ENCODE measurements at regions not wholly inside any gene's neighbourhood (a gene's known extent, or its start where the extent isn't known, plus 50 kb on each side); places are given as distances from the start of the nearest gene placed in this dataset.

DNA sequence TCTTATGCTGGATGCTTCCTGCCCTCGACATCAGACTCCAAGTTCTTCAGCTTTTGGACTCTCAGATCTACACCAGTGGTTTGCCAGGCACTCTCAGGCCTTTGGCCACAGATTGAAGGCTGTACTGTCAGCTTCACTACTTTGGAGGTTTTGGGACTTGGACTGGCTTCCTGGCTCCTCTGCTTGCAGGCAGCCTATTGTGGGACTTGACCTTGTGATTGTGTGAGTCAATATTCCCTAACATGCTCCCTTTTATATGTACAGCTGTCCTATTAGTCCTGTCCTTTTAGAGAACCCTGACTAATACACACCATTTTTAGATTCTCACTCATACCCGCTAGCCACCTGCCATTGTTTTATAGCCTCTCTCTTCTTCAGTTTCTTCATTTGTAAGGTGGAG is 382.1 kb upstream of the TSHZ2 start:
- Mint-ChIP-seq H3K27ac (no peak overlapping the region), H3K9me3 (peaks cover 4% of the 10 kb centered on the region), H3K36me3 (no peaks in the 10 kb centered on the region), H3K4me3 (no peak overlapping the region), H3K4me1 (peaks cover 12% of the 10 kb centered on the region), H3K27me3 (no peaks in the 10 kb centered on the region)

DNA sequence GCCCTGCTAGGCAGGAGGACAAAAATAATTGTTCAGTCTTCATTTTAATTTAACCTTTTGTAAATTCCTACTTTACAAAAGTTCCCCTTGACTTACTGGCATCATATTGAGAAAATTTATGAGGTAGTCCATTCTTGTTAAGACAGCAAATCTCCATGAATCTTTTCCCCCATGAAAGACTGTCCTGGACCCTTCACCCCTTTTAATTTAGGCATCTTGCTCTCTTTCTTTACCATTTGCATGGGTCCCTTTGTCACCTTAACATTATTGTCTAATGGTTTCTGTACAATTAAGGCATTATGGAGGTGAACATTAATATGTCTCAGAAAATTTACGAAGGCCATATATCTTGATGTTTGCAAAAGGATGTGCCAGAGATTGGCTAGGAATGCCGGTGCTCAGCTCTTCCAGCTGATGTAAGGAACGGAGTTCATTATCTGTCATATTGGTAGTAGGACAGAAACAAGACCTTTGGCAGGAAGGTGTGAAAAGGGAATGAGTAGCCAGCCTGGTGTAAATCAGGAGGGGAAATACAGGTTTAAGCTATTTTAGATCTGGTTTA is 382.8 kb upstream of the TSHZ2 start:
- Mint-ChIP-seq H3K36me3 (no peaks in the 10 kb centered on the region), H3K9me3 (peaks cover 4% of the 10 kb centered on the region), H3K4me3 (no peak overlapping the region), H3K4me1 (peaks cover 12% of the 10 kb centered on the region), H3K27ac (no peak overlapping the region), H3K27me3 (no peaks in the 10 kb centered on the region)

DNA sequence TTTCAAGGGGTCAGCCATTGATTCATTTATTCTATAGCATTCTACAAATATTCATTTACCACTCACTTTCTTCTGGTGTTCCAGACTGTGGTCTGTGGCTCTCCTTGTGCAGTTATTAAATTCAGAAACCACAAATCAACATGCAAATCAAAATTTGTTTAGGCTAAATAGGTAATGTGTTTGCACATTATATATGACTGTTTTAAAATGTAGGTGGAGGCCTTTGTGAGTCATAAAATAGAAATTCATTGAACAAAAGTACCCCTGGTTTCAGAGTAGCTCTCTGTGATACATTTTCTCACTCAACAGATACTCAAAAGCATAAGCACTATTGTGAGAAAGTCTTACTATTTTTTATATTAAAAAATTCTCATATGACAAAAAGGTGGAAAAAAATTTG is 385.5 kb upstream of the TSHZ2 start:
- no peaks in the 10 kb centered on the region for H3K36me3 Mint-ChIP-seq

DNA sequence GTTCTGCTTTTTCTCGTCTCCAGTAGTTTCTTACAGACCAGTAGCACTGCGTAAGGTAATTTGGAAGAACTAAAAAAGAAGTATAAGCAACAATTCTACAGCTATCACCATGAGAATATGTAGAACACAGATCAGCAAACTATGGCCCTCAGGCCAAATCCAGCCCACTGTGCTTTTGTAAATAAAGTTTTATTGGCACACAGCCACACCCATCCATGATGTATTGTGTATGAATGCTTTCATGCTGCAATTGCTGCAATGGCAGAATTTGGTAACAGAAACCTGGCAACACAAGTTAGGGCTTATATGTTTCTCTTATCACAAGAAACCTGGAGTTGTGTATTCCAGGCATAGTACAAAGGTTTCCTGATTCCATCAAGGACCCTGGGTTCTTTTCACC is 386.8 kb upstream of the TSHZ2 start:
- Mint-ChIP-seq H3K4me1 (peaks cover 12% of the 10 kb centered on the region), H3K36me3 (no peaks in the 10 kb centered on the region), H3K27me3 (no peaks in the 10 kb centered on the region), H3K9me3 (peaks cover 4% of the 10 kb centered on the region), H3K4me3 (no peak overlapping the region), H3K27ac (no peak overlapping the region)

More for the DNA sequence above, 385.5 kb upstream of the TSHZ2 start:
- Mint-ChIP-seq H3K27me3 (no peaks in the 10 kb centered on the region), H3K9me3 (peaks cover 4% of the 10 kb centered on the region), H3K4me3 (no peak overlapping the region), H3K27ac (no peak overlapping the region), H3K4me1 (peaks cover 12% of the 10 kb centered on the region)

DNA sequence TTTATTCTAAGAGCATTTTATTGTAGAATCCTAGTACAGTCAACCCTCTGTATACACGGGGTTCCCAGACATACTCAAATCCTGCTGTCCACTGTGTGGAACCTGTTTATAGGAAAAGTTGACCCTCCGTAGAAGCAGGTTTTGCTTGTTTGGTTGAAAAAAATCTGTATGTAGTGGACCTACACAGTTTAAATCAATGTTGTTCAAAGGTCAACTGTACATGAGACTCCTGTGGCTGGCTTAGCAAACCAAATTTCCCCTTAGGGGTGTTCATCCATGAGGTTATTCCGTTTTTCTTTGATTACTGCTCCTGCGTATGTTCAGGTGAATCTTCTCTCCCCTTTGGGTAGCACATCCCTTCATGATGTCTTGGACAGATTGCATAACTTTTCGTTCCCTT is 387.0 kb upstream of the ZFP64 start:
- H3K36me3 Mint-ChIP-seq = peaks cover 7% of the 10 kb centered on the region
- H3K9me3 Mint-ChIP-seq = peaks cover 6% of the 10 kb centered on the region
- H3K4me3 Mint-ChIP-seq = no peak overlapping the region
- H3K4me1 Mint-ChIP-seq = no peaks in the 10 kb centered on the region
- H3K27me3 Mint-ChIP-seq = no peaks in the 10 kb centered on the region
- H3K27ac Mint-ChIP-seq = no peak overlapping the region

DNA sequence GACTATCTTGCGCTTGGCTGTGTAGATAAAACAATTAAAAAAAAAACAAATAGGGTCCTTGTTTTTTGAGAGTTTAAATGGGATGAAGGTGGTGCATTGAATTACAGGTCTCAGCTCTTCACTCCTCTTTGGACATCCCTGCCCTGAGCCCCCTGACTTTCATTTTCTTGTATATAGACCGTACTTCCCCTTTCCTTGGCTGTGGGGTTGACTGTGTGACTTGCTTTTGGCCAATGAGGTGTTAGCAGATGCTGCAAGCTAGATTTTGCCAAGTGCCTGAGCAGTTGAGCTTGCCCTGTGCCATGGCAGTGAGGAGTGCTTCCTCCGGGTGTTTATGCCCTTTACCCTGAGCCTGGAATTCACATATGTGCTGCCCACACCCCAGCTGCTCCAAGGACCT is 386.1 kb upstream of the ZFP64 start:
- H3K27ac Mint-ChIP-seq = no peak overlapping the region
- H3K4me3 Mint-ChIP-seq = no peak overlapping the region
- no peaks in the 10 kb centered on the region for H3K4me1 Mint-ChIP-seq
- peaks cover 7% of the 10 kb centered on the region for H3K36me3 Mint-ChIP-seq
- peaks cover 6% of the 10 kb centered on the region for H3K9me3 Mint-ChIP-seq
- no peaks in the 10 kb centered on the region for H3K27me3 Mint-ChIP-seq

DNA sequence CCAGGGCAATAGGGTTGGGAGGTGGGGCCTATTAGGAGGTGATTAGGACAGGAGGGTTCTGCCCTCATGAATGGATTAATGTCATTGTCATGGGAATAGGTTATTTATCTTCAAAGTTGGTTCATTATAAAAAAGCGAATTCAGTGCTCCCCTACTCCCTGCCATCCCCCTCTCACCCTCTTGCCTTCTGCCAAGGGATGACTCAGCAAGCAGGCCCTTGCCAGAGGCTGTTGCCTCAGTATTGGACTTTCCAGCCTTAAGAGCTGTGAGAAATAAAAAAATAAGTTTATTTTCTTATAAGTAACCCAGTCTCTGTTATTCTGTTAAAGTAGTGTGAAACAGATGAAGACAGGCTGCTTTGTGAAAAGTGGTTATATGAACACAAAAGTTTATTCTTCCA is 381.1 kb upstream of the ZFP64 start:
- no peak overlapping the region for H3K27ac Mint-ChIP-seq

DNA sequence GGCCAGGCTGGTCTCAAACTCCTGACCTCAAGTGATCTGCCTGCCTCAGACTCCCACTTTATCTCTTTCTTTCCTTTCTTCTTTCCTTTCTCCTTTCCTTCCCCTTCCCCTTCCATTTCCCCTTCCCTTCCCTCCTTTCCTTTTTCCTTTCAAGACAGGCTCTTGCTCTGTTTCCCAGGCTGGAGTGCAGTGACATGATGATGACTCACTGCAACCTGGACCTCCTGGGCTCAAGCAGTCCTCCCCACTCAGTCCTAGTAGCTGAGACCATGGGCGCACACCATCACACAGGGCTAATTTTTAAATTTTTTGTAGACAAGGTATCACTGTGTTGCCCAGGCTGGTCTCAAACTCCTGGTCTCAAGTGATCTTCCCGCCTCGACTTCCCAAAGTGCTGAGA is 377.6 kb upstream of the ZFP64 start:
- Mint-ChIP-seq H3K36me3 (peaks cover 4% of the 10 kb centered on the region), H3K27ac (no peak overlapping the region), H3K4me3 (no peak overlapping the region)

More for the DNA sequence above, 381.1 kb upstream of the ZFP64 start:
- H3K4me1 Mint-ChIP-seq = peaks cover 17% of the 10 kb centered on the region
- no peak overlapping the region for H3K4me3 Mint-ChIP-seq
- H3K27me3 Mint-ChIP-seq = no peaks in the 10 kb centered on the region
- peaks cover 6% of the 10 kb centered on the region for H3K36me3 Mint-ChIP-seq
- peaks cover 6% of the 10 kb centered on the region for H3K9me3 Mint-ChIP-seq

DNA sequence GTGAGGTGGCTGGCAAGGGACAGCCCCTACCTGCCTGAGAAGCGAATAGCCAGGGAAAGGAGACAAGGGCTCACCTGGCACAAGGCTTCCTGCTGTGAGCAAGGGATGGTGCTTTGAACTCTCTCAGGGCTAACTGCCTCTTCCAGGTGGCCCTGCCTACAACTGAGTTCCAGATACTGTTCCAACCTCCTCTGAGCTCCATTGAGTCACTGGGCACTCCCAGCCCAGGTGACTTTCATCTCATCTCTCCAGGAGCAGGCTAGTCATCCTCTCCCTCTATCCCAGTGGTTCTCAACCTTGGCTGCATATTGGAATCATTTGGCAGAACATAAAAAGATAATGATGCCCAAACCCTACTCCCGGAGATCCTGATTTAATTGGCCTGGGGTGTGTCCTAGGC is 374.0 kb upstream of the ZFP64 start:
- Mint-ChIP-seq H3K4me1 (peaks cover 11% of the 10 kb centered on the region), H3K9me3 (no peaks in the 10 kb centered on the region), H3K4me3 (no peak overlapping the region), H3K27me3 (no peaks in the 10 kb centered on the region), H3K27ac (no peak overlapping the region), H3K36me3 (peaks cover 2% of the 10 kb centered on the region)

More for the DNA sequence above, 377.6 kb upstream of the ZFP64 start:
- H3K27me3 Mint-ChIP-seq = no peaks in the 10 kb centered on the region
- peaks cover 17% of the 10 kb centered on the region for H3K4me1 Mint-ChIP-seq
- H3K9me3 Mint-ChIP-seq = no peaks in the 10 kb centered on the region

DNA sequence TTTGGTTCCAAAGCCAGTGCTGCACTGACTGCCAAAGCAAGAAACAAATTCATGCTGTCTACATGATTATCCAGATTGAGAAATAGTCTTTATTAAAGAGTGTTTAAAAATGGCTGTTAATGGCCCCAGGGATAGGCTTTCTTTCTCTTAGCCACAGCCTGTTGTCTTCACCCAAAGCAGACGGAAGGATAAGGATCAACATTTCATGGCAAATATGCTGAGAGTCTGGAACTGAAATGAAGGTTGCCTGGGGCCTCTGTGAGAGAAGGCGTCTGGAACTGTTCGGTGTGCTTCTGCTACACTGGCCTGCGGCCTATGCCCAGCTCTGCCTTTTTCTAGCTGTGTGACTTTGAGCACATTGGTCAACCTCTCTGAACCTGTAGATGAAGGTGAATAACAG is 373.0 kb upstream of the ZFP64 start:
- Mint-ChIP-seq H3K9me3 (peaks cover 6% of the 10 kb centered on the region), H3K4me1 (peaks cover 8% of the 10 kb centered on the region), H3K36me3 (peaks cover 6% of the 10 kb centered on the region), H3K4me3 (no peak overlapping the region), H3K27me3 (no peaks in the 10 kb centered on the region), H3K27ac (no peak overlapping the region)

DNA sequence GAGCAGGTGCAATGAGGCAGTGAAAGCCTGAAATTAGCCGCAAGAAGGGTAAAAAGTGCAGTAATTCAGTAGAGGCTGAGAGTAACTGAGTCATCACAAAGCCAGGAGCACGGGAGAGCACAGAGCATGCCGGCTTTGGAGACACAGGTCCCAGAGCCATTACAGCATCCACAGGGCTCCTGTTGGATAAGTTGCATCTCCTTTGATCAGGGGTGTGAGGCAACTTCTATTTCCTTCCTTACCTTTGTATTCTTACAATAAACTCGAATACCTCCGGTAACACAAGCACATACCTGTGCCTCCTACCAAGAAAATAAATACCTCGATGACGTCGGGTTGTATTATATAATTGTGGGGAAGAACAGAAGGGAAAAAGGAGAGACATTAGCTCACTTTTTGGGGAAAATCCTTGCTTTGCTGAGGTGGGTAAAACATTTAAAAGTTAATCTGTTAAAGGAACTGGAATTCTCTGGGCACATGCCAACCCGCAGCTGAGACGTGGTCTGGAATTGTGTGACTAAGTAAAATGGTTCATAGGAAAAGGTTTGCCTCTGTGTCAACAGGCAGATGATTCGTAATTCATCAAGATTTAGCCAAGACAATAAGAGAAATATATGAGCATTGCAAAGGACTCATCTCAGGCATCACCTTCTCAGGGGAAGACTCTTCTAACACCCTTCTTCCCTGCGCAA is 360.7 kb upstream of the ZFP64 start:
- Mint-ChIP-seq H3K27ac (no peak overlapping the region), H3K9me3 (peaks cover 16% of the 10 kb centered on the region), H3K4me3 (no peak overlapping the region), H3K27me3 (no peaks in the 10 kb centered on the region), H3K4me1 (no peaks in the 10 kb centered on the region), H3K36me3 (peaks cover 10% of the 10 kb centered on the region)

DNA sequence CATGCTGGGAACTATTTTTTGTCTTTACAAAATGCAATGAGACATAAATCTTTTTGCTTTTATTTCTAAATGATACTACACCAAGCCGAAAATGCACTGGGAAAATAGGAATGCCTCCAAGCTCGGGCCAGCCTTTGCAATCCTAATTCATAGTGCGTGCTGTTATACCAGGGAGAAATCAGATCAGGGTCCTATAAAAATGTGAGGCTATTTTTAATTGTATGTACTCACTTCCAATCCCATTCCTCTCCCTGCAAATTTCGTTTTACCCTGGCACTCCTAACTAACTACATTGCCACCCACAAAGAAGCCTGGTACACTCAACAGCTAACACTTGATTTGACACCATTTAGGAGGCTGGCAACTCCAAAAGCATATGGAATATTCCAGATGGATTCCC is 350.6 kb upstream of the ZFP64 start:
- Mint-ChIP-seq H3K27me3 (no peaks in the 10 kb centered on the region), H3K36me3 (peaks cover 1% of the 10 kb centered on the region), H3K27ac (no peak overlapping the region), H3K4me3 (no peak overlapping the region), H3K4me1 (peaks cover 3% of the 10 kb centered on the region), H3K9me3 (peaks cover 6% of the 10 kb centered on the region)

DNA sequence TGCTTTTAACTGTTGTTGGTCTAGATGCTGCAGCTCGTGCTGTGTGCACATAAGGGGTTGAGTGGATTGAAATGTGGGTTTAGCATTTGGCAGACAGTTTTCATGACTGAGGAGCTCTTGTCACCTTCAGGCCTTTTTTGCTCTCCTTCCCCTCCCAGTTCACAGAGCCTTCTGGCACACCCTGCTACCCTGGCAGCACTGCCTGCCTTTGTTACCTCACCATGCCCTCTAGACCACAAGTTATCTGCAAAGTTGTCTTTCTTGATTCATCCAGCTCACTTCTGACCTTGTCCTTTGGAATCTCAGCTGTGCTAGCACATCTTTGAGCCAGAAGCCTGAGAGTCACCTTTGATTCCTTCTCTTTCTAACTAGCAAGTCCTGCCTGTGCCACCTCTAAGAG is 348.9 kb upstream of the ZFP64 start:
- peaks cover 1% of the 10 kb centered on the region for H3K36me3 Mint-ChIP-seq
- peaks cover 3% of the 10 kb centered on the region for H3K4me1 Mint-ChIP-seq
- H3K27me3 Mint-ChIP-seq = no peaks in the 10 kb centered on the region
- no peak overlapping the region for H3K4me3 Mint-ChIP-seq
- H3K27ac Mint-ChIP-seq = no peak overlapping the region
- H3K9me3 Mint-ChIP-seq = peaks cover 6% of the 10 kb centered on the region

DNA sequence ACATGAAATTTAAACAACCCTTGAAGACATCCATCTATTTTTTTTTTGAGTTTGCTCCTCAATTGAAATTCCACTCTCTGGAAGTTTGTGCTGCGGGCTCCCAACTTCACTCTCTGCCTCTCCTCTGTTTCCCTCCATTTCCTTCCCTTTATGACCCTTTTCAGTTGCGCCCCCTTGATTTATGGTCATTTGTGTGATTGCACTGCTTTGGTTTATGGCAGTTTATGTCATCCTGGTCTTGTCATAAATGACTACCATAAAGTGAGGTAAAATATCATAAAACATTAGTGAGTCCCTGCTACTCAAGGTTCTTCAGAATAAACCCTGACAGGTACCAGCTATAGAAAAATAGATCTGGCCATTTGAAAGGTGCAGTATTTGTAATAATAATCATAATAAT is 348.3 kb upstream of the ZFP64 start:
- Mint-ChIP-seq H3K4me1 (peaks cover 3% of the 10 kb centered on the region), H3K4me3 (no peak overlapping the region), H3K27ac (no peak overlapping the region), H3K9me3 (peaks cover 6% of the 10 kb centered on the region), H3K36me3 (peaks cover 1% of the 10 kb centered on the region), H3K27me3 (no peaks in the 10 kb centered on the region)

DNA sequence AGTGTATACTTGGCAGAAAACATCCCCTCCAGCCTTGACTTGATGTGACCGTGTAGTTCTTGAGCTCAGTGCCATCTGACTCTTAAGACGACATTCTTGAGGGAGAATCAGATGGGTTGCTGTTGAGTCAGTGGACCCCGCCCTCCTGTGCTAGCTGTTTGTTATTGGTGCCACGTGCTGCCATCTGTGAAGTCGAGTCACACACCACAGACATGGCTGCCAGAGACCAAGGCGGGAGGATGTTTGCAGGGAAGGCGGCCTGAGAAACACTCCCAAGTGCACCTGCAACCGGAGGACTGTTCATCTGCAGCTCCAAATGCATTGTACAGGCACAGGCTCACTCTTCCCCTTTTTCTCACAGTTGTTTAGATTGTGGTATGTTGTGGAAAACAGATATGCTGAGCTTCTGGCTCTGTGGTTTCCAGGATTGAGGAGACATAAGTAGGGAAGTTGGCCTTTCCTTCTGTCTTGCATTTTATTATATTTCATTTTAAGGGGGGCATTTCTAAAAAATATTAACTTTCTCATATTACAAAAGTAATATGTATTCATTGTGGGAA is 345.3 kb upstream of the ZFP64 start:
- H3K4me3 Mint-ChIP-seq = no peak overlapping the region
- H3K36me3 Mint-ChIP-seq = peaks cover 1% of the 10 kb centered on the region
- H3K4me1 Mint-ChIP-seq = peaks cover 3% of the 10 kb centered on the region
- H3K27ac Mint-ChIP-seq = no peak overlapping the region
- H3K27me3 Mint-ChIP-seq = no peaks in the 10 kb centered on the region
- peaks cover 6% of the 10 kb centered on the region for H3K9me3 Mint-ChIP-seq

DNA sequence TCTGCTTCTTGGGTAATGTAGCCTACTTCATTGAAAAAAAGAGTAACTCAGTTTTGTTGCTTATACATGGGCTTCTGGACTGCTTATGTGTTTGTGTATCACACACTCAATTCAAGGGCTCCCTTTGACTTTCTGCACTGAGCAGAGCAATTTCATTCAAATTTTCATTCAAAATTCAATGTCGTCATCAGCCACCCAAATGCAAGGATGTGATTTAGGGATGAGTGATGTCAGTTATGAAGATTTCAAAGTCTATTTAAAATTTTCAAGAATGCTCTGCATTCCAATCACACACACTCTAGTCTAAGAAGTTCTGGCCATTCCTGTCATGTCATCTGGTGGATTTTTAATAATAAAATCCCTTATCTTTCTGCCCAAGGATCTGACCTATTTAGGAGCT is 344.5 kb upstream of the ZFP64 start:
- no peaks in the 10 kb centered on the region for H3K27me3 Mint-ChIP-seq
- H3K4me3 Mint-ChIP-seq = no peak overlapping the region
- H3K9me3 Mint-ChIP-seq = no peaks in the 10 kb centered on the region
- H3K27ac Mint-ChIP-seq = no peak overlapping the region
- H3K36me3 Mint-ChIP-seq = no peaks in the 10 kb centered on the region
- peaks cover 3% of the 10 kb centered on the region for H3K4me1 Mint-ChIP-seq
